WTC11 (cell line): ENCODE measurements at regions not wholly inside any gene's neighbourhood (a gene's known extent, or its start where the extent isn't known, plus 50 kb on each side); places are given as distances from the start of the nearest gene placed in this dataset.

Source experiments
- ATAC-seq: fragments of 200-7000 bp; cut with Tn5 transposase; 2 replicates; pipeline ENCODE4 v1.10.0; 2021; ENCODE audit warnings: mild to moderate bottlenecking, moderate library complexity
- CTCF ChIA-PET: fragments of 300-600 bp; sonication (Branson Sonifier 250); formaldehyde crosslinking; loops from one replicate; lab custom pipeline; 2021; ENCODE audit warnings: antibody characterized with exemption; lab: Charles Lee
- POLR2A ChIA-PET: fragments of 350-600 bp; sonication (Branson Sonifier 250); formaldehyde crosslinking; loops from one replicate; lab custom pipeline; 2021; ENCODE audit warnings: antibody characterized with exemption; lab: Charles Lee
- DNase-seq: peaks from one replicate; pipeline ENCODE4 v3.0.0; 2021; ENCODE audit warnings: low spot score
- H3K27ac Mint-ChIP-seq: 2 replicates; pipeline ENCODE4 v1.8.0; 2021; ENCODE audit warnings: mixed read lengths
- H3K27me3 Mint-ChIP-seq: 2 replicates; pipeline ENCODE4 v1.8.0; 2021; ENCODE audit warnings: low read depth, mild to moderate bottlenecking, moderate library complexity, mixed read lengths
- H3K36me3 Mint-ChIP-seq: 2 replicates; pipeline ENCODE4 v1.8.0; 2021; ENCODE audit warnings: mixed read lengths
- H3K4me1 Mint-ChIP-seq: 2 replicates; pipeline ENCODE4 v1.8.0; 2022; ENCODE audit warnings: mixed read lengths
- H3K4me3 Mint-ChIP-seq: 2 replicates; pipeline ENCODE4 v1.8.0; 2021; ENCODE audit warnings: mild to moderate bottlenecking, moderate library complexity, mixed read lengths
- H3K9me3 Mint-ChIP-seq: 2 replicates; pipeline ENCODE4 v1.8.0; 2021; ENCODE audit warnings: mixed read lengths
- ATF1 ChIP-seq: sonication (generic); formaldehyde crosslinking; IDR thresholded peaks from 2 replicates; pipeline ENCODE4 v1.8.1; 2023; ENCODE audit warnings: mild to moderate bottlenecking, moderate library complexity, missing genetic modification reagents
- CBFB ChIP-seq: sonication (generic); formaldehyde crosslinking; IDR thresholded peaks from 2 replicates; pipeline ENCODE4 v1.8.1; 2022; ENCODE audit warnings: mild to moderate bottlenecking, low read depth, missing genetic modification reagents
- CREB1 ChIP-seq: sonication (generic); formaldehyde crosslinking; IDR thresholded peaks from 2 replicates; pipeline ENCODE4 v1.8.0; 2023; ENCODE audit warnings: mild to moderate bottlenecking, missing genetic modification reagents
- E2F1 ChIP-seq: sonication (generic); formaldehyde crosslinking; IDR thresholded peaks from 2 replicates; pipeline ENCODE4 v1.8.0; 2022; ENCODE audit warnings: mild to moderate bottlenecking, missing genetic modification reagents
- ELF4 ChIP-seq: sonication (generic); formaldehyde crosslinking; IDR thresholded peaks from 2 replicates; pipeline ENCODE4 v1.8.1; 2022; ENCODE audit warnings: low read depth, mild to moderate bottlenecking, moderate library complexity, missing genetic modification reagents
- FOXP4 ChIP-seq: sonication (generic); formaldehyde crosslinking; IDR thresholded peaks from 2 replicates; pipeline ENCODE4 v1.8.0; 2022; ENCODE audit warnings: mild to moderate bottlenecking, missing genetic modification reagents
- IRF2 ChIP-seq: sonication (generic); formaldehyde crosslinking; IDR thresholded peaks from 2 replicates; pipeline ENCODE4 v1.8.0; 2022; ENCODE audit warnings: low read depth, missing genetic modification reagents, borderline replicate concordance
- NFE2L1 ChIP-seq: sonication (generic); formaldehyde crosslinking; IDR thresholded peaks from 2 replicates; pipeline ENCODE4 v1.8.1; 2023; ENCODE audit warnings: missing genetic modification reagents
- NFYB ChIP-seq: sonication (generic); formaldehyde crosslinking; conservative IDR thresholded peaks from 2 replicates; pipeline ENCODE4 v1.8.0; 2022; ENCODE audit warnings: low read depth, missing genetic modification reagents
- RELA ChIP-seq: sonication (generic); formaldehyde crosslinking; IDR thresholded peaks from 2 replicates; pipeline ENCODE4 v1.8.1; 2022; ENCODE audit warnings: missing genetic modification reagents, mild to moderate bottlenecking, borderline replicate concordance
- RORB ChIP-seq: fragments of 250-450 bp; sonication (Bioruptor Pico); IDR thresholded peaks from 2 replicates; pipeline ENCODE4 v1.9.0; 2021; ENCODE audit warnings: mild to moderate bottlenecking
- SMAD3 ChIP-seq: sonication (generic); formaldehyde crosslinking; IDR thresholded peaks from 2 replicates; pipeline ENCODE4 v1.8.0; 2022; ENCODE audit warnings: missing genetic modification reagents, mild to moderate bottlenecking, borderline replicate concordance
- ZNF263 ChIP-seq: sonication (generic); formaldehyde crosslinking; IDR thresholded peaks from 2 replicates; pipeline ENCODE4 v1.8.1; 2022; ENCODE audit warnings: low read depth, mild to moderate bottlenecking, moderate library complexity, missing genetic modification reagents
- ZNF423 ChIP-seq: fragments of 250-450 bp; sonication (Bioruptor Pico); IDR thresholded peaks from 2 replicates; pipeline ENCODE4 v2.1.2; 2022; ENCODE audit warnings: mild to moderate bottlenecking, moderate library complexity
- ZNF532 ChIP-seq: fragments of 250-450 bp; sonication (Bioruptor Pico); IDR thresholded peaks from 2 replicates; pipeline ENCODE4 v1.9.0; 2021; ENCODE audit warnings: mild to moderate bottlenecking, borderline replicate concordance
- ZSCAN18 ChIP-seq: fragments of 250-450 bp; sonication (Bioruptor Pico); IDR thresholded peaks from 2 replicates; pipeline ENCODE4 v2.1.2; 2022; ENCODE audit warnings: mild to moderate bottlenecking, moderate library complexity
- TF ChIP-seq, protein P1 (sequence below): sonication (generic); formaldehyde crosslinking; conservative IDR thresholded peaks from 2 replicates; pipeline ENCODE4 v1.8.1; 2023; ENCODE audit warnings: mild to moderate bottlenecking, low read depth, missing genetic modification reagents, moderate library complexity
- TF ChIP-seq, protein P2 (sequence below): sonication (generic); formaldehyde crosslinking; IDR thresholded peaks from 2 replicates; pipeline ENCODE4 v1.8.0; 2022; ENCODE audit warnings: mild to moderate bottlenecking, missing genetic modification reagents
- TF ChIP-seq, protein P3 (sequence below): sonication (generic); formaldehyde crosslinking; IDR thresholded peaks from 2 replicates; pipeline ENCODE4 v1.8.1; 2022; ENCODE audit warnings: mild to moderate bottlenecking, moderate library complexity, missing genetic modification reagents
- TF ChIP-seq, protein P4 (sequence below): sonication (generic); formaldehyde crosslinking; conservative IDR thresholded peaks from 2 replicates; pipeline ENCODE4 v1.8.1; 2022; ENCODE audit warnings: mild to moderate bottlenecking, missing genetic modification reagents

DNA sequence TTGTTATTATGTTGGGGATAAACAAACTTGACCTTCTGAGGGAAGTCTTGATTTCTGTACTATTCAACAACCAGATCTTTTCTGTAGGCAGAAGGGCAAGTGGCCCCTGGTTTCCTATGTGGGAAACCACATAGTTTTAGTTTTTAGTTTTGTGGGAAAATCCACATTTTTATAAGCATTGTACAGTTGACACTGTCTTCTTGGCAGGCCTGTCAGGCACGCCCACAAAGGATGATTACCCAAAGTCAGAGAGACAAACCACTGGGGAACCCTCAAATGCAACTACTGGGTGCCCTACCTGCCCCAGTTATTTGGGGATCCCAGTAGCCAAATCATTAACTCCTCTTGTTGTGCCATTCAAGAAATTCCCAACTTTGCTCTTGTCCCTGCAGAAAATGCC, 75.1 kb upstream of the UTY start:
- CTCF ChIA-PET: no interaction called here
- Mint-ChIP-seq H3K27ac (no peak overlapping the region), H3K27me3 (no peaks in the 10 kb centered on the region), H3K4me3 (no peak overlapping the region), H3K4me1 (peaks cover 9% of the 10 kb centered on the region), H3K9me3 (peaks cover 31% of the 10 kb centered on the region), H3K36me3 (peaks cover 3% of the 10 kb centered on the region)
- no peak for ATAC-seq
- TF ChIP-seq, protein P1, sequence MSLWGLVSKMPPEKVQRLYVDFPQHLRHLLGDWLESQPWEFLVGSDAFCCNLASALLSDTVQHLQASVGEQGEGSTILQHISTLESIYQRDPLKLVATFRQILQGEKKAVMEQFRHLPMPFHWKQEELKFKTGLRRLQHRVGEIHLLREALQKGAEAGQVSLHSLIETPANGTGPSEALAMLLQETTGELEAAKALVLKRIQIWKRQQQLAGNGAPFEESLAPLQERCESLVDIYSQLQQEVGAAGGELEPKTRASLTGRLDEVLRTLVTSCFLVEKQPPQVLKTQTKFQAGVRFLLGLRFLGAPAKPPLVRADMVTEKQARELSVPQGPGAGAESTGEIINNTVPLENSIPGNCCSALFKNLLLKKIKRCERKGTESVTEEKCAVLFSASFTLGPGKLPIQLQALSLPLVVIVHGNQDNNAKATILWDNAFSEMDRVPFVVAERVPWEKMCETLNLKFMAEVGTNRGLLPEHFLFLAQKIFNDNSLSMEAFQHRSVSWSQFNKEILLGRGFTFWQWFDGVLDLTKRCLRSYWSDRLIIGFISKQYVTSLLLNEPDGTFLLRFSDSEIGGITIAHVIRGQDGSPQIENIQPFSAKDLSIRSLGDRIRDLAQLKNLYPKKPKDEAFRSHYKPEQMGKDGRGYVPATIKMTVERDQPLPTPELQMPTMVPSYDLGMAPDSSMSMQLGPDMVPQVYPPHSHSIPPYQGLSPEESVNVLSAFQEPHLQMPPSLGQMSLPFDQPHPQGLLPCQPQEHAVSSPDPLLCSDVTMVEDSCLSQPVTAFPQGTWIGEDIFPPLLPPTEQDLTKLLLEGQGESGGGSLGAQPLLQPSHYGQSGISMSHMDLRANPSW: no peak
- no peak for TF ChIP-seq ZNF263 (CRISPR knock-in tag)
- no peak for TF ChIP-seq ZSCAN18 (CRISPR knock-in tag)
- TF ChIP-seq CBFB (CRISPR knock-in tag): no peak
- TF ChIP-seq ELF4 (CRISPR knock-in tag): no peak
- no peak for TF ChIP-seq NFYB (CRISPR knock-in tag)
- TF ChIP-seq, protein P2, sequence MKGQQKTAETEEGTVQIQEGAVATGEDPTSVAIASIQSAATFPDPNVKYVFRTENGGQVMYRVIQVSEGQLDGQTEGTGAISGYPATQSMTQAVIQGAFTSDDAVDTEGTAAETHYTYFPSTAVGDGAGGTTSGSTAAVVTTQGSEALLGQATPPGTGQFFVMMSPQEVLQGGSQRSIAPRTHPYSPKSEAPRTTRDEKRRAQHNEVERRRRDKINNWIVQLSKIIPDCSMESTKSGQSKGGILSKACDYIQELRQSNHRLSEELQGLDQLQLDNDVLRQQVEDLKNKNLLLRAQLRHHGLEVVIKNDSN (CRISPR knock-in tag): no peak
- no peak for TF ChIP-seq ATF1
- no peak for TF ChIP-seq RELA (CRISPR knock-in tag)
- TF ChIP-seq E2F1 (CRISPR knock-in tag): no peak
- TF ChIP-seq FOXP4: no peak
- no peak for TF ChIP-seq SMAD3
- TF ChIP-seq RORB (CRISPR knock-in tag): no peak
- TF ChIP-seq ZNF423: no peak
- TF ChIP-seq, protein P3, sequence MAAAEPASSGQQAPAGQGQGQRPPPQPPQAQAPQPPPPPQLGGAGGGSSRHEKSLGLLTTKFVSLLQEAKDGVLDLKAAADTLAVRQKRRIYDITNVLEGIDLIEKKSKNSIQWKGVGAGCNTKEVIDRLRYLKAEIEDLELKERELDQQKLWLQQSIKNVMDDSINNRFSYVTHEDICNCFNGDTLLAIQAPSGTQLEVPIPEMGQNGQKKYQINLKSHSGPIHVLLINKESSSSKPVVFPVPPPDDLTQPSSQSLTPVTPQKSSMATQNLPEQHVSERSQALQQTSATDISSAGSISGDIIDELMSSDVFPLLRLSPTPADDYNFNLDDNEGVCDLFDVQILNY (CRISPR knock-in tag): no peak
- no peak for TF ChIP-seq NFE2L1 (CRISPR knock-in tag)
- no peak for TF ChIP-seq CREB1 (CRISPR knock-in tag)
- TF ChIP-seq ZNF532 (CRISPR knock-in tag): no peak
- TF ChIP-seq IRF2 (CRISPR knock-in tag): no peak
- TF ChIP-seq, protein P4, sequence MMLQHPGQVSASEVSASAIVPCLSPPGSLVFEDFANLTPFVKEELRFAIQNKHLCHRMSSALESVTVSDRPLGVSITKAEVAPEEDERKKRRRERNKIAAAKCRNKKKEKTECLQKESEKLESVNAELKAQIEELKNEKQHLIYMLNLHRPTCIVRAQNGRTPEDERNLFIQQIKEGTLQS (CRISPR knock-in tag): no peak
- no peak for DNase-seq
- POLR2A ChIA-PET: no interaction called here
